H1 (cell line): ENCODE measurements at regions not wholly inside any gene's neighbourhood (a gene's known extent, or its start where the extent isn't known, plus 50 kb on each side); places are given as distances from the start of the nearest gene placed in this dataset.

ENCODE experiments used
- ATF3 ChIP-seq: IDR thresholded peaks from 2 replicates; pipeline ENCODE4 v1.6.1; 2011; ENCODE audit warnings: low read depth, mild to moderate bottlenecking, low read length; ENCODE audit not compliant: insufficient read depth
- BRCA1 ChIP-seq: IDR thresholded peaks from 2 replicates; pipeline ENCODE4 v1.6.1; 2012; ENCODE audit warnings: low read depth, low read length, improper control_type of control experiment
- CBX5 ChIP-seq: fragments of 300-800, 300-1000 bp; sonication (generic); IDR thresholded peaks from 2 replicates; pipeline ENCODE4 v1.7.1; 2016; ENCODE audit warnings: antibody characterized with exemption, low read length, low read depth
- CEBPB ChIP-seq: IDR thresholded peaks from 2 replicates; pipeline ENCODE4 v1.6.1; 2012; ENCODE audit warnings: low read depth, low read length
- CHD1 ChIP-seq: IDR thresholded peaks from 2 replicates; pipeline ENCODE4 v1.6.1; 2012; ENCODE audit warnings: low read depth, low read length, improper control_type of control experiment
- POU5F1 ChIP-seq: IDR thresholded peaks from 2 replicates; pipeline ENCODE4 v1.6.1; 2011; ENCODE audit warnings: low read depth, mild to moderate bottlenecking, low read length, moderate library complexity
- RAD21 ChIP-seq, 2 experiments: IDR thresholded peaks in 1 of 2; conservative IDR thresholded peaks in 1 of 2; 2 replicates each; pipeline ENCODE4 v1.6.1; 2011; ENCODE audit warnings: low read depth in 2 of 2, low read length in 2 of 2, improper control_type of control experiment in 1 of 2, inconsistent platforms in 1 of 2, mild to moderate bottlenecking in 1 of 2, moderate library complexity in 1 of 2
- RNF2 ChIP-seq: fragments of 200-900, 300-1000 bp; sonication (generic); IDR thresholded peaks from 2 replicates; pipeline ENCODE4 v1.7.1; 2016; ENCODE audit warnings: borderline replicate concordance, low read depth, mild to moderate bottlenecking, antibody characterized with exemption, low read length; ENCODE audit not compliant: poor library complexity, severe bottlenecking; ENCODE audit errors: missing control alignments
- SIRT6 ChIP-seq: IDR thresholded peaks from one replicate; pipeline ENCODE4 v1.7.1; 2012; ENCODE audit warnings: low read length, inconsistent platforms
- SIX5 ChIP-seq: IDR thresholded peaks from 2 replicates; pipeline ENCODE4 v1.6.1; 2011; ENCODE audit warnings: mild to moderate bottlenecking, low read depth, low read length
- TAF7 ChIP-seq: optimal IDR thresholded peaks from 2 replicates; pipeline ENCODE3; 2011; ENCODE audit warnings: low read depth, mild to moderate bottlenecking, inconsistent platforms, low read length, moderate library complexity, borderline replicate concordance
- YY1 ChIP-seq: IDR thresholded peaks from 2 replicates; pipeline ENCODE4 v1.6.1; 2011; ENCODE audit warnings: low read depth, mild to moderate bottlenecking, low read length

GRCh38 chr5:42235241-42235640, 188.0 kb upstream of the GHR start (continued):
- no peak for TF ChIP-seq YY1
- TF ChIP-seq RNF2, result no peak
- no peak for TF ChIP-seq RAD21 (IDR thresholded peaks at IDR 0.05 in 1 of 2, conservative IDR thresholded peaks at IDR 0.05 in 1 of 2; ENCODE audit: low read depth in 2 of 2, low read length in 2 of 2)
- no peak for TF ChIP-seq POU5F1
- no peak for TF ChIP-seq TAF7
- no peak for TF ChIP-seq CEBPB
- TF ChIP-seq ATF3, result no peak
- TF ChIP-seq SIX5, result no peak
- TF ChIP-seq CHD1, result no peak
- TF ChIP-seq BRCA1, result no peak
- no peak for TF ChIP-seq CBX5
- TF ChIP-seq SIRT6, result no peak
